HG03108 (cell line): ENCODE measurements at regions not wholly inside any gene's neighbourhood (a gene's known extent, or its start where the extent isn't known, plus 50 kb on each side); places are given as distances from the start of the nearest gene placed in this dataset.
"Not testable (repeated sequence)": the region's sequence is repeated elsewhere in the genome, so short reads cannot be mapped to it uniquely, and the experiment has no call there.

ENCODE experiments used
- ATAC-seq: cut with Tn5 transposase; IDR thresholded peaks from one replicate; pipeline ENCODE4 v1.9.1; 2021; ENCODE audit warnings: moderate library complexity; ENCODE audit not compliant: unreplicated experiment

DNA sequence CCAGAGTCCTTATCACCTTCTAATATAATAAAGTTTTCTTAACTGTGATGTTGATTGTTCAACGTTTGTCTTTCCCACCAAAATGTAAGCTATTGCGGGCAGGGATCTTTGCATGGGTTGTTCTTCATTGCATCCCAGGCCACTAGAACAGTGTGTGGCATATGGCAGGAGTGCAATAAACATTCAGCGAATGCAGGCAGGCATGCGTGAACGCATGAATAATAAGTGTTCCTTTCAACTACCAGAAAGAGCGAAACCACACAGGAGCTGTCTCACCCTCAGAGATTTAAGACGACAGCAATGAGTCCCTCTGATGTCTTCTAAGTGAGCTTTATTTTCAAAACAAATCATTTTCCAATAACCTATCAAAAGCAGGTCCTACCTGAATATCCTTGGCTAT lies 2693.1 kb upstream of the TPTE start:
- ATAC-seq: not testable (repeated sequence)

DNA sequence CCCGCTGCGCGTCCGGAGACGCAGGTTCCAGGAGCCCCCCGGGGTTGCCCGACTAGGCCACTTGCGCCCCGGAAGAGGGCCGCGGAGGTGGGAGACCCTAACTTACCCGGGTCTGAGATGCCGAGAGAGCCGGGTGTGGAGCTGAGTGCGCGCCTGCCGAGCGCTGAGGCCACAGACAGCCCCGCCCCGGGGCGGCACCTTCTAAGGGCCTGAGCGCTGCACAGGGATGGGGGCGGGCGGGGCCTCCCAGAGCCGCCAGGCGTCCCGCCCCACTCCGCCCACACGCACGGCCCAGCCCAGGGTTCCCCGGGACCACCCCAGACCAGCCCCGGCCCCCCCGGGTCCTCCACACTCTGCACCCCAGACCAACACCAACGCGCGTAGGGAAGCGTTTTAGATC lies 2692.0 kb upstream of the TPTE start:
- ATAC-seq: not testable (repeated sequence)

DNA sequence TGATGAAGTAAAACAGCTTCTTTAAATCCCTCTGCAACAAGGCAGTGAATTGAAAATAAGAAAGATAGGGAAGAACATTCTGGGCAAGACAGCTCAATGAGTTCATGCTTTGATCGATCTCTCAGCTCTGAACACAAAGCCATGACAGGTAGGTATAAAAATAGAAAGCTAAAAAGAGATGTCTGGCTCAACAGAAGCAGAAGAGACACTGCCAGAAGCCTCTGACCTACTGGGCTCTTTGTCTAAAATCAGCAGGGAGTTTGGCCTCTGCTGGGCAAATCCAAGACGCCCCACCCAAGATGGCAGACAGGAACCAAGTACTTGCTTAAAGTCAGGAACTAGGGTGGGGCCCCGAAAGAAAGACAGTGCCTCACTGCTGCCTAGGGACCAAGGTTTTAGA lies 2684.1 kb upstream of the TPTE start:
- not testable (repeated sequence) for ATAC-seq

DNA sequence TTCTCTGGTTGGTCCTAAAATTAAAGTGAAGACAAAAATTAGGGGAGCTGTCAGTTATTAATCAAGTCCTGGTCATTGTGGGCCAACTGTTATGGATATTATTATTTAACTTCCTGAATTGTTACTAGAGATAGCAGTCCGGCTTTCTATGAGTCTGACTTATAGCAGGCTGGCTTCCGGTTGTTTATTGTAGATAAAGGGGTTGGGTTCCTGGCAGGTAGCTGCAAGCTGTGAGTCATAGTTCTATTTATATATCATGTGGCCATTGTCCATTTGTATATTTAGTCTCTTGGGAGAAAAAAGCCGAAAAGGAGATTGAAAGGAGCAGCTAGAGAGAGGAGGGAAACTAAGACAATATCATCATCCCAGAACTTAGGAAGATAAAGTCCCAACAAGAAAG lies 2668.0 kb upstream of the TPTE start:
- not testable (repeated sequence) for ATAC-seq

DNA sequence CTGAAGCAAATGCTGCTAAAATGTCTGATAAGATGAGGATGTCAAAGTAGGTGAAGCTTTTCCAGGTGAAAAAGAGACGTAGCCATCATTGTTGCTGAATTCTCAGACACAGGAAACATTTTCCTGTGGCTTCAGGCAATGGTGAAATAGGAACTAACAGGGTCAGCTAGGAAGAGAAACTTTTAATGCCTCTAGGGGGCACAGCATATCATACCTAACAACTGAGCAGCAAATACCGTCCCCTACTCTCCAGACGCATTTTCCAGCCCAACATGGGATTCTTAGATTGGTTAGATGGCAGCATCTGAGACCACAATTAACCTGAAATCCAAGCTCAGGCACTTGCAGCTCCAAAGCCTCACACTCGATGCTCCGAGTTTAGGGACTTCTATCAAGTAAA lies 2667.5 kb upstream of the TPTE start:
- ATAC-seq: not testable (repeated sequence)
